NB4 (cell line): ENCODE measurements at regions not wholly inside any gene's neighbourhood (a gene's known extent, or its start where the extent isn't known, plus 50 kb on each side); places are given as distances from the start of the nearest gene placed in this dataset.

Experiments
- DNase-seq: peaks from one replicate; pipeline ENCODE4 v3.0.0; 2010; ENCODE audit warnings: low read depth
- H3K4me3 ChIP-seq: one replicate; pipeline ENCODE4 v1.5.1; 2011; ENCODE audit warnings: mild to moderate bottlenecking, low read depth, low read length, moderate library complexity
- CTCF ChIP-seq: IDR thresholded peaks from one replicate; pipeline ENCODE4 v1.5.1; 2012; ENCODE audit warnings: low read depth, low read length
- MAX ChIP-seq: IDR thresholded peaks from 2 replicates; pipeline ENCODE4 v1.6.1; 2011; ENCODE audit warnings: low read depth, low read length
- MYC ChIP-seq: IDR thresholded peaks from 2 replicates; pipeline ENCODE4 v1.6.1; 2011; ENCODE audit warnings: low read depth, low read length
- POLR2A ChIP-seq: IDR thresholded peaks from 2 replicates; pipeline ENCODE4 v1.6.1; 2011; ENCODE audit warnings: mild to moderate bottlenecking; ENCODE audit not compliant: insufficient read length; ENCODE audit errors: extremely low read depth

GRCh38 chr14:54040846-54041245 lies 84.2 kb upstream of the BMP4 start:
- no peak overlapping the region for H3K4me3 ChIP-seq
- TF ChIP-seq MAX (no peak), CTCF (no peak), MYC (no peak), POLR2A (no peak)
- DNase-seq: no peak

- no peak for DNase-seq
- TF ChIP-seq CTCF: no peak
- no peak for TF ChIP-seq POLR2A
- TF ChIP-seq MAX: no peak
- TF ChIP-seq MYC: no peak
- H3K4me3 ChIP-seq: no peak overlapping the region
These were observed 89.6 kb upstream of the BMP4 start for GRCh38 chr14:54046250-54046649.

- DNase-seq: no peak
- TF ChIP-seq CTCF (no peak), MYC (no peak), MAX (no peak), POLR2A (no peak)
- H3K4me3 ChIP-seq: no peak overlapping the region
These were observed 91.2 kb upstream of the BMP4 start for GRCh38 chr14:54047645-54048308.

GRCh38 chr14:54048311-54048710 lies 91.7 kb upstream of the BMP4 start:
- DNase-seq: peak; percentile 67
- TF ChIP-seq CTCF (no peak), MYC (no peak), POLR2A (no peak), MAX (peak; percentile 36; the same call in 1 of the 2 replicates)
- no peak overlapping the region for H3K4me3 ChIP-seq

GRCh38 chr14:54048736-54049135 lies 92.1 kb upstream of the BMP4 start:
- no peak for DNase-seq
- TF ChIP-seq CTCF: no peak
- no peak for TF ChIP-seq MAX
- no peak for TF ChIP-seq POLR2A
- no peak for TF ChIP-seq MYC
- no peak overlapping the region for H3K4me3 ChIP-seq
